HL-60 (cell line): ENCODE measurements at regions not wholly inside any gene's neighbourhood (a gene's known extent, or its start where the extent isn't known, plus 50 kb on each side); places are given as distances from the start of the nearest gene placed in this dataset.

Source experiments
- DNase-seq, 2 experiments: peaks; one replicate each; pipeline ENCODE4 v3.0.0-alpha.2; 2010 to 2020; ENCODE audit warnings: low read depth in 1 of 2, low spot score in 1 of 2
- H3K27ac ChIP-seq: fragments of 250-450 bp; sonication (Bioruptor Pico); replicated peaks from 2 replicates; pipeline ENCODE4 v1.5.1; 2020; ENCODE audit warnings: mild to moderate bottlenecking, moderate library complexity
- H3K27me3 ChIP-seq: fragments of 250-450 bp; sonication (Bioruptor Pico); 2 replicates; pipeline ENCODE4 v1.5.1; 2021; ENCODE audit warnings: mild to moderate bottlenecking, moderate library complexity; ENCODE audit not compliant: insufficient read depth, poor library complexity, severe bottlenecking
- H3K4me3 ChIP-seq: replicated peaks from 2 replicates; pipeline ENCODE4 v1.5.1; 2011; ENCODE audit warnings: mild to moderate bottlenecking, control low read depth, low read length; ENCODE audit not compliant: insufficient read depth
- GABPA ChIP-seq: IDR thresholded peaks from 2 replicates; pipeline ENCODE4 v1.6.1; 2012; ENCODE audit warnings: low read depth
- POLR2AphosphoS5 ChIP-seq: IDR thresholded peaks from 2 replicates; pipeline ENCODE4 v1.6.1; 2012; ENCODE audit warnings: low read depth
- SPI1 ChIP-seq: IDR thresholded peaks from 2 replicates; pipeline ENCODE4 v1.6.1; 2012; ENCODE audit warnings: low read depth, mild to moderate bottlenecking, borderline replicate concordance
- TF ChIP-seq, protein P1 (sequence below): IDR thresholded peaks from one replicate; pipeline ENCODE4 v1.5.1; 2011; ENCODE audit warnings: low read length, control low read depth, inconsistent platforms; ENCODE audit not compliant: insufficient read depth
- TF ChIP-seq, protein P2 (sequence below): IDR thresholded peaks from 2 replicates; pipeline ENCODE4 v1.6.1; 2012; ENCODE audit warnings: low read depth; ENCODE audit not compliant: insufficient replicate concordance

GRCh38 chr1:213681788-213682340 lies 305.9 kb upstream of the PROX1 start:
- Histone ChIP-seq H3K27me3 (no peaks in the 10 kb centered on the region), H3K27ac (no peak overlapping the region), H3K4me3 (no peak overlapping the region)
- TF ChIP-seq SPI1 (no peak), POLR2AphosphoS5 (no peak), GABPA (no peak)
- TF ChIP-seq, protein P1, sequence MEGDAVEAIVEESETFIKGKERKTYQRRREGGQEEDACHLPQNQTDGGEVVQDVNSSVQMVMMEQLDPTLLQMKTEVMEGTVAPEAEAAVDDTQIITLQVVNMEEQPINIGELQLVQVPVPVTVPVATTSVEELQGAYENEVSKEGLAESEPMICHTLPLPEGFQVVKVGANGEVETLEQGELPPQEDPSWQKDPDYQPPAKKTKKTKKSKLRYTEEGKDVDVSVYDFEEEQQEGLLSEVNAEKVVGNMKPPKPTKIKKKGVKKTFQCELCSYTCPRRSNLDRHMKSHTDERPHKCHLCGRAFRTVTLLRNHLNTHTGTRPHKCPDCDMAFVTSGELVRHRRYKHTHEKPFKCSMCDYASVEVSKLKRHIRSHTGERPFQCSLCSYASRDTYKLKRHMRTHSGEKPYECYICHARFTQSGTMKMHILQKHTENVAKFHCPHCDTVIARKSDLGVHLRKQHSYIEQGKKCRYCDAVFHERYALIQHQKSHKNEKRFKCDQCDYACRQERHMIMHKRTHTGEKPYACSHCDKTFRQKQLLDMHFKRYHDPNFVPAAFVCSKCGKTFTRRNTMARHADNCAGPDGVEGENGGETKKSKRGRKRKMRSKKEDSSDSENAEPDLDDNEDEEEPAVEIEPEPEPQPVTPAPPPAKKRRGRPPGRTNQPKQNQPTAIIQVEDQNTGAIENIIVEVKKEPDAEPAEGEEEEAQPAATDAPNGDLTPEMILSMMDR = no peak
- TF ChIP-seq, protein P2, sequence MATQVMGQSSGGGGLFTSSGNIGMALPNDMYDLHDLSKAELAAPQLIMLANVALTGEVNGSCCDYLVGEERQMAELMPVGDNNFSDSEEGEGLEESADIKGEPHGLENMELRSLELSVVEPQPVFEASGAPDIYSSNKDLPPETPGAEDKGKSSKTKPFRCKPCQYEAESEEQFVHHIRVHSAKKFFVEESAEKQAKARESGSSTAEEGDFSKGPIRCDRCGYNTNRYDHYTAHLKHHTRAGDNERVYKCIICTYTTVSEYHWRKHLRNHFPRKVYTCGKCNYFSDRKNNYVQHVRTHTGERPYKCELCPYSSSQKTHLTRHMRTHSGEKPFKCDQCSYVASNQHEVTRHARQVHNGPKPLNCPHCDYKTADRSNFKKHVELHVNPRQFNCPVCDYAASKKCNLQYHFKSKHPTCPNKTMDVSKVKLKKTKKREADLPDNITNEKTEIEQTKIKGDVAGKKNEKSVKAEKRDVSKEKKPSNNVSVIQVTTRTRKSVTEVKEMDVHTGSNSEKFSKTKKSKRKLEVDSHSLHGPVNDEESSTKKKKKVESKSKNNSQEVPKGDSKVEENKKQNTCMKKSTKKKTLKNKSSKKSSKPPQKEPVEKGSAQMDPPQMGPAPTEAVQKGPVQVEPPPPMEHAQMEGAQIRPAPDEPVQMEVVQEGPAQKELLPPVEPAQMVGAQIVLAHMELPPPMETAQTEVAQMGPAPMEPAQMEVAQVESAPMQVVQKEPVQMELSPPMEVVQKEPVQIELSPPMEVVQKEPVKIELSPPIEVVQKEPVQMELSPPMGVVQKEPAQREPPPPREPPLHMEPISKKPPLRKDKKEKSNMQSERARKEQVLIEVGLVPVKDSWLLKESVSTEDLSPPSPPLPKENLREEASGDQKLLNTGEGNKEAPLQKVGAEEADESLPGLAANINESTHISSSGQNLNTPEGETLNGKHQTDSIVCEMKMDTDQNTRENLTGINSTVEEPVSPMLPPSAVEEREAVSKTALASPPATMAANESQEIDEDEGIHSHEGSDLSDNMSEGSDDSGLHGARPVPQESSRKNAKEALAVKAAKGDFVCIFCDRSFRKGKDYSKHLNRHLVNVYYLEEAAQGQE = peak; percentile 38
- no peak for DNase-seq

DNA sequence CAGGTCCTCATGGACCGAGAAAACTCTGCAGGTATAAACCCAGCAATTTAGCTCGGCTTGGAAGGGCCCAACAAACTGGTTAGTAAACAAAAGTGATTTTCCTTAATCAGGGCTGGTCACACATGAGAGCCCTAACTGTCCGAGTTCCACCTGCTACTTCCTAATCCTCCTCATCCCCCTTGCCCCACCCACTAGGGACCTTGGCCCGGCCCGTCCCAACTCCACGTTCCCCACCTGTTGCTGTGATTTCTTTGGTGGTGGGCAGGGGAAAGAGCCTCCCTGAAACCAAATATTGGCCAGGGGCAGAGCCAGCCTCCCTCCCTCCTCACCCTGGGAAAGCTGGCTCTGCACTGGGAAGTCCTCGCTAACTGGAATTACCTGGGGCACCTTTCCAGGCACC lies 304.2 kb upstream of the PROX1 start:
- Histone ChIP-seq H3K27ac (no peak overlapping the region), H3K27me3 (no peaks in the 10 kb centered on the region), H3K4me3 (no peak overlapping the region)
- DNase-seq = no peak
- TF ChIP-seq, protein P1 = no peak
- TF ChIP-seq POLR2AphosphoS5 (no peak), GABPA (no peak)
- TF ChIP-seq, protein P2 = no peak

DNA sequence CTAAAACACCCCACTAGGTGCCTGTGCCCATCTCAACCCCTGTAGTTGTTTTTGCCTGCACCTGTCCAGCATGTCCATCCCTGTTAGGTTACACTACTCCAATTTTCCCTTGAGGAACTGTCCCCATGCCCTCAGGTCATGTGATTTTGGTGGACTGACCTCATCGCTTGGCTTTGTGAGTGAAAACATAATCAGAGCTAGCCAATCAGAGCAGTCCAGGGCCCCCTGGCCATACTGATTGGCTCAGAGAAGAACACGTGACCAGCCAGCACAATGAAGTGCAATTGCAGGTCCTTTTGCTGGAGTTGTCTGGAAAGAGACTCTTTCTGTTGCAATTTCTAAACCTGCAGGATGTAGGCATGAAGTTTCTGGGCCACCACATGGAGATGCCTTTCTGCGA lies 303.3 kb upstream of the PROX1 start:
- Histone ChIP-seq H3K27ac (no peak overlapping the region), H3K27me3 (no peaks in the 10 kb centered on the region), H3K4me3 (no peak overlapping the region)
- no peak for DNase-seq
- TF ChIP-seq SPI1 = no peak
- TF ChIP-seq, protein P1 = no peak

GRCh38 chr1:213685992-213686582 lies 301.7 kb upstream of the PROX1 start:
- Histone ChIP-seq H3K4me3 (no peak overlapping the region), H3K27ac (no peak overlapping the region), H3K27me3 (no peaks in the 10 kb centered on the region)
- no peak for DNase-seq
- TF ChIP-seq SPI1 = no peak
- TF ChIP-seq POLR2AphosphoS5 = no peak
- TF ChIP-seq GABPA = no peak
- TF ChIP-seq, protein P1 = no peak
- TF ChIP-seq, protein P2 = no peak
